NOMO-1 treated with DMSO at 0.1 percent for 48 hours (cell line): ENCODE measurements at regions not wholly inside any gene's neighbourhood (a gene's known extent, or its start where the extent isn't known, plus 50 kb on each side); places are given as distances from the start of the nearest gene placed in this dataset.
"Not testable (repeated sequence)": the region's sequence is repeated elsewhere in the genome, so short reads cannot be mapped to it uniquely, and the experiment has no call there.

Source experiments
- DNase-seq: peaks from one replicate; lab custom pipeline; 2025; ENCODE audit not compliant: unreplicated experiment; lab: John Stamatoyannopoulos, UW

DNA sequence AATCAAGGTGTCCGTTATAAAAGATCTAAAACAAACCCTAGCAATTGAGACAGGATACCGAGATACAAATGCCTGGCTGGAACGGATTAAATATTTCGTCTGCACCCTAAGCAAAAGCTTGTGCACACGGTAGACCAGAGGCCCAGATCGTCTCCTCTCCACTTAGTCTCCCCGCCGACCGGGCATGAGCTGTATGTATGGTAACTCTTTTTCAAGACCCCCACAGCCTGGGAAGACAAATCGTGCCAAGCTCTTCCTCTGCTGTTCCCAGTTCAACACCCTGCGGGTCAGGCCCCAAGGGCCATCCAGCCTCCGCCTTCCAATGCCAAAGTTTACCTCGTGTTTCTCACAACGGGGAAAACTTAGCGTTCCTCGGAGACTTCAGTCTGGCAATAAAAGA lies 285.7 kb upstream of the GALNT17 start:
- no peak for DNase-seq

DNA sequence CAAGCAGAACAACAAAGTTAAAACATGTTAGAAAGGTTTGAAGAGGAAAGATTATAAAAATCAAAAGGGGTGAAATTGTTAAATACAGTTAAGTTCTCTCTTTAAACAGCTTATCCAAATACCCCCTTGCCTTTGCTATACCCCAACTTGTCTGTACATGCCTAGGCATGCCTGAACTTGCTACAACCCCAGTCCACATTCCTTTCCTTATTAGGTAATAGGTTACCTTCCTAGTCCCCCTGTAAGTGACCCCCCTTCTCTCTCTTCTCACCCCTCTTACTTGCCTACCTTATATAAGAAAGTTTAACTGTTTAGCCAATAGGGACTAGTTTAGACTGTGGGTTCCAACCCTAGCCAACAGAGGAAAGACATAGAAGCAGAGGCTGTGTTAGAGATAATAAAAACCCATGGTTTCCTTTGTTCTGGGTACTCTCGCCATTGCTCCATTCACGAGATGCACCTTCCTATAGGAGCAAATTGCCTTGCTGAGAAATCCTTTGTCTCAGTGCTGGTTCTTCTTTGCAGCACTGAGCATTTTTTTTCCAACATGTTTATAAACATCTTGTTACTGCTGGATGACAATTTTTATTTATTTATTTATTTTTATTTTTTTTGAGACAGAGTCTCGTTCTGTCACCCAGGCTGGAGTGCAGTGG lies 282.2 kb upstream of the GALNT17 start:
- no peak for DNase-seq

DNA sequence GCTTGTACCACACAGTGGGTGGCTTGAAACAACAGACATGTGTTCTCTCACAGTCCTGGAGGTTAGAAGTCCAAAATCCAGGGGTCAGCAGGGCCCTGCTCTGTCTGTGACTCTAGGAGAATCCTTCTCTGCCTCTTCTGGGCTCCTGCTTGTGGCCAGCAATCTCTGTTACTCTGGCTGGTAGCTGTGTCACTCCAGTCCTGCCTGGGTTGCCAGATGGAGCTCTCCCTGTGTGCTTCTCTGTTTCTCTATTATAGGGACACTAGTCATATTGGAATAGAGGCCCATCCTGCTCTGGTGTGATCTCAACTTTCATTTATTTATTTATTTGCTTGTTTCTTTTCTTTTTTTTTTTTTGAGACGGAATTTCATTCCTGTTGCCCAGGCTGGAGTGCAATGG lies 276.6 kb upstream of the GALNT17 start:
- DNase-seq, result no peak

DNA sequence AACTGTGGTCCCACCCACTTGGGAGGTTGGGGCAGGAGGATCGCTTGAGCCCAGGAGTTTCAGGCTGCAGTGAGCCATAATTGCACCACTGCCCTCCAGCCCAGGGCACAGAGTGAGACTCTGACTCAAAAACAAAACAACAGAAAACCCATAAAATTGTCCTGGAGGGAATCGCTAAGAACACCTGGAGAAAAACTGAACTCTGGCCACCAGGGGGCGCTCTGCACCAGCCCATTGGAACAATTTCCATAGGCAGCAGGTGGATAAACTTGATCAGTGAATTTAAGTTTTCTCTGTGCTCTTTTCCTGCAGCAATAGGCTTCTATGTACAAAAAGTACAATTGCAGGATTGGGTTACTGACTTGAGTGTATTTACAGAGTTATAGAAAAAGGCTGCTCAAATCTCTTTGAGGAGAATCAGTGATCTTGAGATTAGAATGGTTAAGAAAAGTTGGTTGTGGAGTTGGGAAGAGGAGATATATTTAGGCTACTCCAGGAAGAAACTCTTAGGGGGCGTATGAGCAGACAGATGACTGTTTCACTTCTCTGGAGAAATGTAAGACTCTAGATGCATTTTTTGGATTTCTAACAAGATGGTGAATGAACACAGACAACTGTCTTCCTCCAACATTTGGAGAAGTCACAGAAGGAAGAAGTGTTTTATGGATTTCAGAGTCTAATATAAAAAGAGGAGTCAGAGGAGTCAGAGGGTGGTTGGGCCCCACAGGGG lies 274.9 kb upstream of the GALNT17 start:
- peak; percentile 47 for DNase-seq

DNA sequence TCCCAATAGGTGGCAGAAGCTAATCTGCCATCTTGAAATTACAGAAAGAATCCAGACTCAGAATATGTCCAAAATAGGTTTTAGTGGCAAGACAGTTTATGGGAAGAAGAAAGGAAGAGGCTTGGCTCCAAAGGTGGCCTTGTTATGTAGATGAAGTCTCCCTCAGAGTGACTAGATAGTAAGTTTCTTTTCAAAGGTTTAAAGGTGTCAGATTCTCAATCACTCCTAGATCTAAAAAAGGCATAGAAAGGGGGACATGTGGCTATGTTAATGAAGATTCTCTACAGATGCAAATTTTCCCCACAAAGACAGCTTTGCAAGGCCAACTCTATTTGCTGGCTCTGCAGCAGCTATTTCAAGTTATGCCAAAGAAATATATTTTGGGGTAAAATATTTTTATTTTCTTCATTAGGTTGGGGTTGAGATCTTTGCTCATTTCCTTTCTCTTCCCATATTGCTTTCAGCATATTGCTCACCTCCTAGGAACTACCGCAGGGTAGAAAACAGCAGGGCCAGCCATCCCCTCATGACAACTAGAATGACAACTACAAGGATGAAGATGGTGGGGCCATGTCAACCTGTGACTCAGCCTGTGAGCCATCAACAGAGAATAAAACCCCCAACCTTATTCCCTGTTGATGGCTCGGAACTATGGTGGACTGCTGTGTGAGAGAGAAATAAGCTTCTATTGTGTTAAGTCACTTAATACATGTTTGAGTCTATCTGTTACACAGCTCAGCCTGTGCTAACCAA lies 274.0 kb upstream of the GALNT17 start:
- no peak for DNase-seq

DNA sequence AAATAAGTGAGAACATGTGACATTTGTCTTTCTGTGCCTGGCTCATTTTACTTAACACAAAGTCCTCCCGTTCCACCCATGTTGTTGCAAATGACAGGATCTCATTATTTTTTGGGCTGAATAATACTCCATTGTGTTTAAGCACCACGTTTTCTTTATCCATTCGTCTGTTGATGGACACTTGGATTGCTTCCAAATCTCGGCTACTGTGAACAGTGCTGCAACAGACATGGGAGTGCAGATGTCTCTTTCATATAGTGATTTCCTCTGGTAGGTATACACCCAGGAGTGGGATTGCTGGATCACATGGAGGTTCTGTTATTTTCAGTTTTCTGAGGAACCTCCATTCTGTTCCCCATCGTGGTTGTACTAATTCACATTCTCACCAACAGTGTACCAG lies 264.4 kb upstream of the GALNT17 start:
- DNase-seq, result no peak

DNA sequence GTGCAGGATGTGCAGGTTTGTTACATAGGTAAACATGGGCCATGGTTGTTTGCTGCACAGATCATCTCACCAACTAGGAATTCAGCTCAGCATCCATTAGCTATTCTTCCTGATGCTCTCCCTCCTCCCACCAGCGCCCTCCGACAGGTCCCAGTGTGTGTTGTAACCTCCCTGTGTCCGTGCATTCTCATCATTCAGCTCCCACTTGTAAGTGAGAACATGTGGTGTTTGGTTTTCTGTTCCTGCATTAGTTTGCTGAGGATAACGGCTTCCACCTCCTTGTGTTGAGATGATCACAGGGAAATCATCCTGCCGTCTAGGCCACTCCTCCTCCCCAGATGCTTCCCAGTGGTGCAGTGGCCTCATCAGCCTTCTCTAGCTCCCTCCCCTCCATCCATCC lies 261.6 kb upstream of the GALNT17 start:
- DNase-seq, result no peak

DNA sequence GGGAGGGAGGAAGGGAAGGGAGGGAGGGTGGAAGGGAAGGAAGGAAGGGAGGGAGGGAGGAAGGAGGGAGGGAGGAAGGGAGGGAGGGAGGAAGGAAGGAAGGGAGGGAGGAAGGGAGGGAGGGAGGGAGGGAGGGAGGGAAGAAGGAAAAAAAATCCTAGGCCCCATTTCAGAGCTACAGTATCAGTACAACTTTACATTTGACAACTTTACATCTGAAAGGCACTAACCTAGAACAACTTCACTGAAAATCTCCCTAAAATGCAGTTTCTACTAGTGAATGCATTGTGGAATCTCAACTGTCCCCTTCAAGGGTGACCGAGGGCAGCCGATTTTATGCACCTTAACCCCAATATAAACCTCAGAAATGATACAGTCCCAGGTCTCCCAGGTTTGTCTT lies 259.8 kb upstream of the GALNT17 start:
- no peak for DNase-seq

DNA sequence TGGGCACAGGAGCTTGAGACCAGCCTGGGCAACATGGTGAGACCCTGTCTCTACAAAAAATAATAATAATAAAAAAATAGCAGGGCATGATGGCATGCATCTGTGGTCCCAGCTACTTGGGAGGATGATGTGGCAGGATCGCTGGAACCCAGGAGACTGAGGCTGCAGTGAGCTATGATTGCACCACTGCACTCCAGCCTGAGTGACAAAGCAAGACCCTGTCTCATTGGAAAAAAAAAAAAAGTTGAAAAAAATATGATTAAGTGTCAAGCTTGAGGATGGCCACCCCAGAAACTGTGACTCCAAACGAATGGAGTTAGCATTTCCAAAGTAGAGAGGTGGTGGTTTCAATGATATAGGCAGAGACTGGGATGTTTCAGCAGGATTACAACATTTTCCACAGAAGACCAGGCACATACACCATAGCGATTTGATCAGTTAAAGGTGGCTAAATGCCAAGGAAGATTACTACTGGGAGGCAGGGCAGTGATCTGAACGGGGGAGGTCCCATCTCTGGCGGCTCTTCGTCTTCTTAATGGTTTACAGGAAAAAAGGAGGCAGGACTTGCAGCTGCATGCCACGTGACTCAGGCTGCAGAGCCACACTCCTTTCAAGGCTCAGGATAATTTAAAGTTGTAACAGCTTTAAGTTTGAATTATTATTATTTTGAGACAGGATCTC lies 250.6 kb upstream of the GALNT17 start:
- DNase-seq, result no peak

DNA sequence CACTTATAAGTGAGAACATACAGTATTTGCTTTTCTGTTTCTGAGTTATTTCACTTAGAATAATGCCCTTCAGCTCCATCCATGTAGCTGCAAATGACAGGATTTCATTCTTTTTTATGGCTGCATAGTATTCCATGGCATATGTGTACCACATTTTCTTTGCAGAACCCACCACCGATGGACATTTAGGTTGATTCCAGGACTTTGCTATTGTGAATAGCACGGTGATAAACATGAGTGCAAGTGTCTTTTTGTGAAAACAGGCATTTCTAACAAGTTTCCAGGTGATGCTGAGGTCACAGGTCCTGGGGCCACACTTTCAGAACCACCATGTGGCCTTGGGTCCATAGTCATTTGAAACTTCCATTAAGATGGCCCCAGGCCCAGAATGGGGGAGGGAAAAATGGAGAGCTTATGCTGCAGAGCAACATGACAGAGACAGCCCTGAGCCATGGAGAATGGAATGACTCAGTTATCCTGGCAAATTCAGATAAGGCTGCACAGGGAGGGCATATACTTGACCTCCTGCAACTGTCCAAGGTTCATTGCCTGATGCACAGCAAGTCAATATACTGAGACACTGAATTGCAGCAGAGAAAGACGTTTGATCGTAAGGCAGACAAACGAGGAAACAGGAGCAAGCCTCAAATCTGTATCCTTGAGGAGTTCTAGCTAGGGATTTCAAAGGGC lies 248.0 kb upstream of the GALNT17 start:
- no peak for DNase-seq

DNA sequence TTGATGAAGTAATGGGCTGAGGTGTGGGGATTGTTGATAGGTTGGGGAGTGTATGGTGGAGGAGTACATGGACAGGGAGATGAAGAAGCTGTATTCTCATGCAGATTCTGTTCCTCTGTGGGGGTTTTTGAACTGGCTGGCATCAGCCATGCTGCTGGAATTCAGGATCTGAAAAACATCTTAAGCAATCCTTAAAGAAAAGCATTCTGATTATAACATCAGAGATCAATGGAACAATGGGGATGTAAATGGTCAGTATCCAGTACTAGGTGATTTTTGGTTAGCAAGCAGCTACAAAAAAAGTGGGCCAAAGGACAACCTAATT lies 247.5 kb upstream of the GALNT17 start:
- no peak for DNase-seq

DNA sequence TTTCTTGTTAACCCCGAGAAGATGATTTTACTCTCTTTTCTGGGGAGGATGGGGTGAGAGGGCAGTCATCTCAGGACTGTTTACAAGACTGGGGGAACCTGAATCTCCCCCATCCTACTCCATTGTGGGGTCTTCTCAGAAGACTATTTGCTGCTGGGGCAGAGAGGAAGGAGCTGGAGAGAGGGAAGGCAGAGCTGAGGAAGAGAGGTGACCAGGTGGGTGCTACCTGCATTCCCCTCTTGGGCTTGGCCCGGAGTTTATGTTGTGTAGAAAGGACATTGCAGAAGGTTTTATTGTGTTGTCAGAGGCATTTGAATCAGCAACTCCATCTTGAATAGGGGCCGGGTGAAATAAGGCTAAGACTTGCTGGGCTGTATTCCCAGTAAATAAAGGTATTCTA lies 247.1 kb upstream of the GALNT17 start:
- no peak for DNase-seq

DNA sequence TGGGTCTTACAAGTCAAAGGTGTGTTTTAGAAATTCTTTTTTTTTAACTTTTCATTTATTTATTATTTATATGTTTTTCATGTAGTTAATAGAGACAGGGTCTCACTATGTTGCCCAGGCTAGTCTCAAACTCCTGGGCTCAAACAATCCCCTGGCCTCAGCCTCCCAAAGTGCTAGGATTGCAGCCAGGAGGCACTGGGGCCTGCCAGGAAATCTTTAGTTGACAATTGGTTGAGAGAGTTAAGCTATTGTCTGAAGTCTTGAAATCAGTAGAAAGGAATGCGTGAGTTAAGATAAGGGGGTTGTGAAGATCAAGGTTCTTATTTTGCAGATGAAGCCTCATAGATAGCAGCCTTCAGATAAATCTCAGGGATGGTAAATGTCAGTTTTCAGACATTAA lies 245.4 kb upstream of the GALNT17 start:
- no peak for DNase-seq

DNA sequence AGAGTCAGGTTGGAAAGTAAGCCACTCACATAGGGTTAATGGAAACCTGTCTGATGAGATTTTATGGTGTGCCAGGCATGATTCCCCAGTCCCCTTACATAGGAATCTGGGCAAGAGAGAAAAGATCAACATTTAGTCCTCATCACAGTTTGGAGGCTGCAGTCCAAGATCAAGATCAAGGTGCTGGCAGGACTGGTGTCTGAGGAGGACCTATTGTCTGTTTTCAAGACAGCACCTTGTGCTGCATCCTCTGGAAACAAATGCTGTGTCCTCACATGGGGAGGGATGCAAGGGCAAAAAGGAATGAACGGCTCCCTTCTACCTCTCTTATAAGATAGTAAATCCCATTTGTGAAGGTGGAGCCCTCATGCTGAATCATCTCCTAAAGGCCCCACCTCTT lies 244.8 kb upstream of the GALNT17 start:
- DNase-seq, result no peak

DNA sequence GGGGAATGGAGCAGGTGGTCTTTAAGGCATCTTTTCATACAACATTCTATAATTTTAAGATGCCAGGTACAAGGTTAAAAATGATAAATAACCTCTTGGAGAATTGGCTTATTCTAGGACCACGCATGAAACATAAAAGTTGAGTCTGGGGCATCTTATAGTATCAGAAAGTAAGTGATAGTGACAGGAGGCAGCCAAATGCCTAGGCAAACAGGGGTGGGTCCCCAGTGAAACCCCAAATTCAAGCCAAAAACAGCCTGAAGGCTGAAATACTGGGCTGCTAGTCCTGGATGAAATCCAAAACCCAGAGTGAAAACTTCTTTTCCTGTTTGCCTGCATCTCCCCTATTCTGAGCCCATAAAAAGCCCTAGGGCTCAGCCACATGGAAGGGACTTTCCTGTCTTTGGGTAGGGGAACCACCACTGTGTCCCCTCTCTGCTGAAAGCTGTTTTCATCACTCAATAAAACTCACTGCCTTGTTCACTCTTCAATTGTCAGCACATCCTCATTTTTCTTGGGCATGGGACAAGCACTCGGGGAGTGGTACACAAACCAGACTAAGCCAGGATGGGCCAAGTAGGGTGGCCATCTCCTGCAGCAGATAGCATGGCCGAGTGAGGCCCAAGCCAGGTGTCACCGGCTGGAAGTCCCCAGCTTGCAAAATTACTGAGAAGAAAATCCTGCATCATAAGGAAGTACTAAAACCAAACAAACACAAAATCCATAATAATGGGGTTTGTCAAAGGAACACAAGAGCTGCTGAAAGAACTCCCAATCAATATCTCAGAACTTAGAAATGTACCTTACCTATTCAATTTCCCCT lies 241.6 kb upstream of the GALNT17 start:
- no peak for DNase-seq

DNA sequence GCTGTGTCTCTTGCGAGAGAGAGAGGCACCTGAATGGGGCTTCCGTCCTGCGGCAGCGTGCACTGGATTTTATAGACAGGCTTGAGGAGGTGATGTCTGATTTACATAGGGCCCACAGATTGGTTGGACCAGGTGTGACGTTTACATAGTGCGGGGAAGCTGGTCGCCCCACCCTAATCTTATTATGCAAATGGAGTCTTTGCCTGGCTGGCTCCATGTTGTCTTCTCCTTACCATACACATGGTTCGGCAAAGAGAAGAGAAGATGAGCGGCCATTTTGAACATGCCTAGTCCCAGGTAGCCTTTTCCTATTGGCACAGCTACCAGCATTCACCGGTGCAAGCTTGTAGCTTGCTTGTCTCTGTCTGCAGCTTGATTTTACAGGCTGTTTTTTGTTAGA lies 238.5 kb upstream of the GALNT17 start:
- no peak for DNase-seq

DNA sequence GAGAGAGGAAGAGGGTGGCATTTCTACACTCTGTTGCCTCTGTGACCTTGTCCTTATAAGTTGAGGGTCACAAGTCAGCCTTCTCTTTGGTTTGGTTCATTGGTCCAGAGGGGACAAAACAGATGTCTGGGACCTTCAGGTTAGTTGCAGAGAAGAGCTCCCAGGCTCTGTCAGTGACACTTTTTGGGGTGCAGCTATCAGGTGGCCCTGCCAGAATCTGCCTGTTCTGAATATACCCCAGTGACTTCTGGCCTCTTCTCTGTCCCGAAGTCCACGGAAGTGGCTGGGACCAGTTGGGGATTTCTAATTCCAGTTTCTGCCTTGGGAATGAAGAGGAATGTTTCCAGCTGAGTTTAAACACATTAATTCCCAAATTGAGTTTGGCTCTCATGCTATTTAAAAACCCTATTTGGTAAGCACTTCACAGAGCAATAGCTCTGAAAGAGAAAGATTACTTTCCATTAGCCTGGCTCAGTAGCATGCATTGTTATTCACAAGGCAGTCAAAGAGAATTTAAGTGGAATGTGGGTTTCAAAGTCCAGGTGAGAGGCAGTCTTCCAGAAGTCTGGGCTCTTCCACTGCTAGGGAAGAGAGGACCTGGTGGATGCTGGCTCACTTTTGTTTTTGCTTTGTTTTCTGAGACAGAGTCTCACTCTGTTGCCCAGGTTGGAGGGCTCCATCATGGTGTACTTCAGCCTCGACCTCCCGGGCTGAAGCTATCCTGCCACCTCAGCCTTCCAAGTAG lies 237.8 kb upstream of the GALNT17 start:
- no peak for DNase-seq

DNA sequence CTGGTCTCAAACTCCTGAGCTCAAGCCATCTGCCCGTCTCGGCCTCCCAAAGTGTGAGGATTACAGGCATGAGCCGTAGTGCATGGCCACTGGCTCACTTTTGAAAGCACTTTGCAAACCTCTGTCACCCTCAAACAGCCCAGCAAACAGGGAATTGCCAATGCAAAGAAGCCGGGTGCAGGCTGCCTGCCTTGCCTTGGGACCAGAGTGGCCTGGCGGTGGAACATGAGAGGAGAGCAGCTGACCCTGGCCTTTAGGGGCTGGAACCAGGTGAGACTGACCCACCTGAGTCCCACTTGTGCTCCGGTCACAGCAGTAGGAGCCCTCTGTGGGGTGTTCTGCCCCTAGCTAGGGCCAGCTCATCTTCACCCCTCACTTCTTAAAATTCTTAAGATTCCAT lies 237.1 kb upstream of the GALNT17 start:
- DNase-seq, result no peak

DNA sequence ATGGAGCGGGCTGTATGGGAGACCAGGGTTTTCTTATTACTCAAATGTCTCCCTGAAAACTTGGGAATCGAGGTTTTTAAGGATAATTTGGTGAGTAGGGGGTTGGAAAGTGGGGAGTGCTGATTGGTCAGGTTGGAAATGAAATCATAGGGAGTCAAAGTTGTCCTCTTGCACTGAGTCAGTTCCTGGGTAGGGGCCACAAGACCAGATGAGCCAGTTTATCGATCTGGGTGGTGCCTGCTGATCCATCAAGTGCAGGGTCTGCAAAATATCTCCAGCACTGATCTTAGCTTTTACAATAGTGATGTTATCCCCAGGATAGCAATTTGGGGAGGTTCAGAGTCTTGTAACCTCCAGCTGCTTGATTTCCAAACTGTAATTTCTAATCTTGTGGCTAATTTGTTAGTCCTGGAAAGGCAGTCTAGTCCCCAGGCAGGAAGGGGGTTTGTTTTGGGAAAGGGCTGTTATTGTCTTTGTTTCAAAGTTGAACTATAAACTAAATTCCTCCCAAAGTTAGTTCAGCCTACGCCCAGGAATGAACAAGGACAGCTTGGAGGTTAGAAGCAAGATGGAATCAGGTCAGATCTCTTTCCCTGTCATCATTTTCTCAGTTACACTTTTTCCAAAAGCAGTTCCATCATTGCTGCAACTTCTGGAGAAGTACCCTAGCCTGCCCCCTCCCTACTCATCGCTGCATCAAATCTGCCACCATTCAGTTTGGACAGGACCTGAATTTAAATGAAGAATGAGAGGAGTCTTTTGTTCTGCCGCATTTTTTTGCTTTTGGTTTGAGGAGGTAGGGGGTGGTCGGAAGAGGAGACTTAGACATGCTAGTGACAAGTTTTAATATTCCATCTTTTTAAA lies 236.4 kb upstream of the GALNT17 start:
- not testable (repeated sequence) for DNase-seq
